ENCODE measurements at regions not wholly inside any gene's neighbourhood (a gene's known extent, or its start where the extent isn't known, plus 50 kb on each side); places are given as distances from the start of the nearest gene placed in this dataset.

- TF ChIP-seq RAD21 (IDR thresholded peaks at IDR 0.05; ENCODE audit: low read depth) (no peak), TEAD4 (IDR thresholded peaks at IDR 0.05) (no peak)
Measured at GRCh38 chr7:15885678-15886077, 199.2 kb upstream of the MEOX2 start.
